Stomach (tissue), 4 donors: ENCODE measurements at regions not wholly inside any gene's neighbourhood (a gene's known extent, or its start where the extent isn't known, plus 50 kb on each side); places are given as distances from the start of the nearest gene placed in this dataset.

Experiments
- EP300 ChIP-seq: sonication (generic); formaldehyde crosslinking; IDR thresholded peaks from one replicate; pipeline ENCODE4 v1.6.1; 2017; ENCODE audit warnings: antibody characterized with exemption
- POLR2A ChIP-seq, 4 donors: fragments of 450-650 bp; IDR thresholded peaks; one replicate each; pipeline ENCODE4 v1.6.1; 2016; ENCODE audit warnings: antibody characterized with exemption in 4 of 4, control low read depth in 2 of 4, mild to moderate bottlenecking in 1 of 4, moderate library complexity in 1 of 4
- POLR2AphosphoS5 ChIP-seq, 3 donors: sonication (generic); formaldehyde crosslinking; IDR thresholded peaks; one replicate each; pipeline ENCODE4 v1.6.1; 2016; ENCODE audit warnings: antibody characterized with exemption in 3 of 3
- TF ChIP-seq, protein P1 (sequence below), 7 experiments: fragments of 450-650 bp in 4 of 7; fragments of 200-600 bp in 3 of 7; sonication (generic) in 3 of 7; IDR thresholded peaks; one replicate each; pipeline ENCODE4 v1.5.1; 2016 to 2019; ENCODE audit warnings: antibody characterized with exemption in 7 of 7, control low read depth in 2 of 7, mild to moderate bottlenecking in 1 of 7

GRCh38 chr1:187045371-187045770 is 216.6 kb downstream of the PLA2G4A start:
- TF ChIP-seq, protein P1, sequence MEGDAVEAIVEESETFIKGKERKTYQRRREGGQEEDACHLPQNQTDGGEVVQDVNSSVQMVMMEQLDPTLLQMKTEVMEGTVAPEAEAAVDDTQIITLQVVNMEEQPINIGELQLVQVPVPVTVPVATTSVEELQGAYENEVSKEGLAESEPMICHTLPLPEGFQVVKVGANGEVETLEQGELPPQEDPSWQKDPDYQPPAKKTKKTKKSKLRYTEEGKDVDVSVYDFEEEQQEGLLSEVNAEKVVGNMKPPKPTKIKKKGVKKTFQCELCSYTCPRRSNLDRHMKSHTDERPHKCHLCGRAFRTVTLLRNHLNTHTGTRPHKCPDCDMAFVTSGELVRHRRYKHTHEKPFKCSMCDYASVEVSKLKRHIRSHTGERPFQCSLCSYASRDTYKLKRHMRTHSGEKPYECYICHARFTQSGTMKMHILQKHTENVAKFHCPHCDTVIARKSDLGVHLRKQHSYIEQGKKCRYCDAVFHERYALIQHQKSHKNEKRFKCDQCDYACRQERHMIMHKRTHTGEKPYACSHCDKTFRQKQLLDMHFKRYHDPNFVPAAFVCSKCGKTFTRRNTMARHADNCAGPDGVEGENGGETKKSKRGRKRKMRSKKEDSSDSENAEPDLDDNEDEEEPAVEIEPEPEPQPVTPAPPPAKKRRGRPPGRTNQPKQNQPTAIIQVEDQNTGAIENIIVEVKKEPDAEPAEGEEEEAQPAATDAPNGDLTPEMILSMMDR (IDR thresholded peaks at IDR 0.05): no peak
- TF ChIP-seq POLR2AphosphoS5 (IDR thresholded peaks at IDR 0.05) (no peak), EP300 (no peak), POLR2A (IDR thresholded peaks at IDR 0.05) (no peak)
